ENCODE measurements at regions not wholly inside any gene's neighbourhood (a gene's known extent, or its start where the extent isn't known, plus 50 kb on each side); places are given as distances from the start of the nearest gene placed in this dataset.

DNA sequence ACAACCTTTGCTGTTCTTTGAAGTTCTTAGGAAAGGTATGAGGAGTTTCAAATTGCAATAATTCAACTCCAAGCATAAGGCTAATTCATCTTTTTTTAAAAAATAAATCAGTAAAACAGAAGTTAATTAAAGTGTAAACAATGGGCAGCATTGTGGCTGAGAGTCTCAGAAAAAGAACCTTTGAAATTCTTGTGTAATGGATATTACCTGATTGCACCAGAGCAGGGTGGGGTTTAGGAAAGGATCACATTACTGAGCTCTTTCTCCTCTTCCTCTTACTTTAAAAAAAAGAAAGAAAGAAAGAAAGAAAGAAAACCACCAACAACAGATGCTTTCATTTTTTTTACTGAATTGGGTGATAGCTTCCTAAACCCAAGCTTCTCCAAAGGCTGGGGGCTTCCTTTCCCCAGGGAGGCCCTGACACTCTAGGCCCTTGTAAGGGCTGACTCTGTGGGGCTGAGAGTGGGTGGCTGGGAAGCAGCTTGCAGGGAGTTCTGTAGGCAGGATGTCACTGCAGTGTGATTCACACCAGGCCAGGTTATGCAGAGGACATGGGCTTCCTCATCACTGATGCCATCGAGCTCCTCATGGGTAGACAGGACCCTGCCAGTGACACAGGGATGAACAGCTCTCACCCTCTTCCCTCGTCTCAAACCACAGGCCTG lies 564.5 kb downstream of the FGF9 start:
- no peak overlapping the region for H3K27ac ChIP-seq
- no peak for DNase-seq (ENCODE audit: low read depth in 1 of 2, low spot score in 2 of 2)

DNA sequence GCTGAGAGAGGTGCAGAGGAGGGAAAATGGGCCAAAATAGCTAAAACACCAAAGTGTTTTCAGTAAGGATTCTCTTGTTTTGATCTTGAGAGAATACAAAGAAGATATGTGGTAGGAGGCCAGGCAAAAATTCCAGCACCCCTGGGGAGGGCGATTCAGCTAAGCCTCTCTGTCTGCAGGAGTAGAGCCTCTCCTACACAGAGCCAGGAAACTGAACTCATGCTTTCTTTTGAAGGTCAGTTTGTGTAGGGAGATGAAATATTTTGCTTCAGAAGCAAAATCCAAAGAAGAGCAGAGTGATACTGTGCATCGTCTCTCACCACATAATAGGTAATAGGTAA lies 565.0 kb downstream of the FGF9 start:
- Histone ChIP-seq H3K4me1 (replicated peaks) (peaks cover 4% of the 10 kb centered on the region), H3K9me3 (replicated peaks) (no peaks in the 10 kb centered on the region), H3K4me3 (no peak overlapping the region), H3K27ac (no peak overlapping the region), H3K27me3 (replicated peaks) (no peaks in the 10 kb centered on the region), H3K36me3 (no peaks in the 10 kb centered on the region)
- no peak for DNase-seq (ENCODE audit: low read depth in 1 of 2, low spot score in 2 of 2)

More for the DNA sequence above, 564.5 kb downstream of the FGF9 start:
- Histone ChIP-seq H3K9me3 (replicated peaks) (no peaks in the 10 kb centered on the region), H3K36me3 (no peaks in the 10 kb centered on the region), H3K4me3 (no peak overlapping the region), H3K27me3 (replicated peaks) (no peaks in the 10 kb centered on the region), H3K4me1 (replicated peaks) (peaks cover 2% of the 10 kb centered on the region)

DNA sequence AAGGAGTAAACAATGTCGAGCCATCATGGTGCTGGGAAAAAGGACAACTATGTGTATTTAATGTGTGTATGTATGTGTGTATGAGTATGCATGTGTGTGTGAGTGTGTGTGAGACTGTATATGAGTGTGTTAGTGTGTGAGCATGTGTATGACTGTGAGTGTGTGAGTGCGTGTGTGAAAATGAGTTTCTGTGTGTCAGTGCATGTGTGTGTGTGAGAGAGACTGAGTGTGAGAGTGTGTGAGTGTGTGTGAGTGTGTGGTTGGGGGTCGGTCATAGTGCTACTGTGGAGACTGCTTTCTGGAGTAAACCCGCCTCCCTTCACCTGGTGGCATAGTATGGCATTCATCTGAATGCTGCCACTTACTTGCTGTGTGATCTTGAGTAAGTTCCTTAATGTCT lies 567.4 kb downstream of the FGF9 start:
- no peak for DNase-seq (ENCODE audit: low read depth in 1 of 2, low spot score in 2 of 2)
- Histone ChIP-seq H3K27me3 (replicated peaks) (no peaks in the 10 kb centered on the region), H3K27ac (no peak overlapping the region), H3K36me3 (no peaks in the 10 kb centered on the region), H3K4me3 (no peak overlapping the region), H3K4me1 (replicated peaks) (peaks cover 7% of the 10 kb centered on the region), H3K9me3 (replicated peaks) (no peaks in the 10 kb centered on the region)

DNA sequence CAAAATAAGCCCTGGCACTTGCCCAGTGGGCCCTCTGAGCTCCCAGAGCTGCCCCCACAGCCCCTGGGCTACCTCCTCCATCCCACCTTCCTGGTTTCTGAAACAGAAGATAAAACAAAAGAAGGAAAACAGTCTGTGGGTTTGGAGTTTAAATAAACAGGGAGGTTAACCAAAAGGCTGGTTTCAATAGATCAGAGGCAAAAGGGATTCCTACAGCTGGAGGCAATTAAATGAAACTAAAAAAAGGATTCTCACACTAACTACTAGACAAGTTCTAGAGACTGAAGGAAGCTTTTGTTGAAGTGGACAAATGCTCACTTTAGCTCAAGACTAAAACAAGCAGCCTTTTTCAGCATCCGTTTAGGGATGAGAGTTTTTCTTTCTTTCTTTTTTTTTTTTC lies 569.8 kb downstream of the FGF9 start:
- Histone ChIP-seq H3K4me1 (replicated peaks) (peaks cover 7% of the 10 kb centered on the region), H3K4me3 (no peak overlapping the region), H3K36me3 (no peaks in the 10 kb centered on the region), H3K9me3 (replicated peaks) (no peaks in the 10 kb centered on the region), H3K27ac (no peak overlapping the region), H3K27me3 (replicated peaks) (no peaks in the 10 kb centered on the region)
- peak in 1 of 2 experiments; percentile 44 for DNase-seq (ENCODE audit: low read depth in 1 of 2, low spot score in 2 of 2)

DNA sequence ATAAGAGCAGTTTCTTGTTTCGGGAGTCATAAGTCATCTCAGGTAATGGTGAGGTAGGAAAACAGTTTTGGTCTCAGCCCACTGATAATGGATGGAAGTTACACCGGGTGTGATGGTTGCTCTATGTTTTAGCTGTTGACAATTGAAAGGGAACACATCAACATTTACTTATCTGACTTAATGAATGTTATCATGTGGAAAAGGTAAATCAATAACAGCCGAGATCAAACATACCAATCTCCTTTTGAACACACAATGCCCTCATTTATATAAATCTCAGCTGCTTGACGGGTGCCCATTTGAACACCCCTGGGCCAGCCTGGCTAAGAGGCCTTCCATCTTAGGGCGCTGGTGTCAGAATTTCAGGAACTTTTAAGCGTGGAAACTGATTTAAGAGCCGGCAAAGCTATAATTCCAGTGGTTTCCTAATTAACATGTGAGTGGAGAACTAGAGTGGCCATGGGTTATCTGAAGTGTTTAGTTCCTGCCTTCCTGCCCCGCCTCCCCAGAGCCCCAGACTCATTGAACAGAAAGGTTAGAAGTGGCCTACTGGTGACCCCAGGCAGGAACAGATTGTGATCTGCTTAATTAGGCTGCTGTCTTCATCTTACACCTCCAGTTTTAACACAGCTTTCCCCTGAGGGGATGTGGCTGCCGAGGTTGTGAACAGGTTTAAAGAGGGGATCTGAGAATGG lies 572.7 kb downstream of the FGF9 start:
- Histone ChIP-seq H3K4me1 (replicated peaks) (peaks cover 7% of the 10 kb centered on the region), H3K27me3 (replicated peaks) (no peaks in the 10 kb centered on the region), H3K36me3 (no peaks in the 10 kb centered on the region), H3K27ac (no peak overlapping the region), H3K4me3 (no peak overlapping the region), H3K9me3 (replicated peaks) (no peaks in the 10 kb centered on the region)
- DNase-seq (ENCODE audit: low read depth in 1 of 2, low spot score in 2 of 2): no peak

- no peak overlapping the region for H3K4me3 ChIP-seq
- H3K36me3 ChIP-seq: no peaks in the 10 kb centered on the region
- DNase-seq (ENCODE audit: low read depth in 1 of 2, low spot score in 2 of 2): no peak
- H3K9me3 ChIP-seq (replicated peaks): no peaks in the 10 kb centered on the region
- H3K27ac ChIP-seq: no peak overlapping the region
- no peaks in the 10 kb centered on the region for H3K27me3 ChIP-seq (replicated peaks)
- no peaks in the 10 kb centered on the region for H3K4me1 ChIP-seq (replicated peaks)
Measured at GRCh38 chr13:22252281-22252830, 581.5 kb downstream of the FGF9 start.

DNA sequence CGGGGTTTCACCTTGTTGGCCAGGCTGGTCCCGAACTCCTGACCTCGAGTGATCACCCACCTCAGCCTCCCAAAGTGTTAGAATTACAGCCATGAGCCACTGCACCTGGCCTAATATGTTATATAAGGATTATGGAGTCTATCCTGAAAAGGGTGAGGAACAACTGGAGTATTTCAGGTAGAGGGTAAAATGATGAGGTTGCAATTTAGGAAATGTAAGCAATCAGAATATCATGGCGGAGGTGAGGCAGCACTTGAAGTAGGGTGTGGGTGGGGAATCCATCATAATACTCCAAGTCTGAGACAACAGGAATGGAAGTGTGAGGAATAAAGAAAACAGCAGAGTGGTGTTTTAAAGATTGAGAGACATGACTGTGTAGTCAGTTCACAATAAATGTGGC lies 582.2 kb downstream of the FGF9 start:
- H3K4me1 ChIP-seq (replicated peaks): no peaks in the 10 kb centered on the region
- H3K9me3 ChIP-seq (replicated peaks): no peaks in the 10 kb centered on the region
- H3K27me3 ChIP-seq (replicated peaks): no peaks in the 10 kb centered on the region
- DNase-seq (ENCODE audit: low read depth in 1 of 2, low spot score in 2 of 2): no peak
- no peak overlapping the region for H3K4me3 ChIP-seq
- no peaks in the 10 kb centered on the region for H3K36me3 ChIP-seq
- H3K27ac ChIP-seq: no peak overlapping the region

DNA sequence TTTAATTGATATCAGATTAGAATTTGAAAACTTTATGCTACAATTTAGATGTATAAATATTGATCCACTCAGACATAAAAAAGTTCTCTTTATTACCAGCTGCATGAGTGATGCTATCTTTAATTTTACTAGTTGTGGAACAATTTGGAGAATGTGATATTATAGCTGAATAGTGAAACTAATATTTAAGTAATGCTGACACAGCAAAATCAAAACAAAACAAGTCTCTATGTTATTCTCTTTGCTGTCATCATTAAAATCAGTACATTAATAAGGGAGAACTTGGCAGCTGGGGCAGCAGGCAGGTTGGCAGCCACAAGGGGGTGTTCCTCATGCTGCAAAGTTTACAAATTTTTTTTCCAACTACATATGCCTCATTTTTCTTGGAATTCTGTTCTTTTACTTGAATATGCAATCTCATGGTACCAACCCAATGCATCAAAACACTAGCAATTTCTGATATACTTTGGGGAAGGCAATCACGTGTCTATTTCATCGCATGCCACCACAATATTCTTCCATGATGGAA lies 585.3 kb downstream of the FGF9 start:
- Histone ChIP-seq H3K27me3 (replicated peaks) (no peaks in the 10 kb centered on the region), H3K4me1 (replicated peaks) (no peaks in the 10 kb centered on the region), H3K27ac (no peak overlapping the region), H3K4me3 (no peak overlapping the region), H3K9me3 (replicated peaks) (no peaks in the 10 kb centered on the region), H3K36me3 (no peaks in the 10 kb centered on the region)
- DNase-seq (ENCODE audit: low read depth in 1 of 2, low spot score in 2 of 2): no peak

GRCh38 chr13:22262001-22262885 lies 591.4 kb downstream of the FGF9 start:
- H3K27ac ChIP-seq: no peak overlapping the region
- no peak overlapping the region for H3K4me3 ChIP-seq
- H3K9me3 ChIP-seq (replicated peaks): no peaks in the 10 kb centered on the region
- no peaks in the 10 kb centered on the region for H3K27me3 ChIP-seq (replicated peaks)
- H3K4me1 ChIP-seq (replicated peaks): no peaks in the 10 kb centered on the region
- no peaks in the 10 kb centered on the region for H3K36me3 ChIP-seq
- no peak for DNase-seq (ENCODE audit: low read depth in 1 of 2, low spot score in 2 of 2)

GRCh38 chr13:22263185-22263584 lies 592.3 kb downstream of the FGF9 start:
- Histone ChIP-seq H3K4me3 (no peak overlapping the region), H3K27ac (no peak overlapping the region), H3K36me3 (no peaks in the 10 kb centered on the region), H3K4me1 (replicated peaks) (no peaks in the 10 kb centered on the region), H3K27me3 (replicated peaks) (no peaks in the 10 kb centered on the region), H3K9me3 (replicated peaks) (no peaks in the 10 kb centered on the region)
- DNase-seq (ENCODE audit: low read depth in 1 of 2, low spot score in 2 of 2): no peak

- Histone ChIP-seq H3K36me3 (no peaks in the 10 kb centered on the region), H3K27ac (no peak overlapping the region), H3K9me3 (replicated peaks) (no peaks in the 10 kb centered on the region), H3K27me3 (replicated peaks) (no peaks in the 10 kb centered on the region), H3K4me1 (replicated peaks) (no peaks in the 10 kb centered on the region), H3K4me3 (no peak overlapping the region)
- no peak for DNase-seq (ENCODE audit: low read depth in 1 of 2, low spot score in 2 of 2)
Measured at GRCh38 chr13:22265563-22265962, 594.7 kb downstream of the FGF9 start.

GRCh38 chr13:22270881-22271280 lies 600.0 kb downstream of the FGF9 start:
- no peaks in the 10 kb centered on the region for H3K27me3 ChIP-seq (replicated peaks)
- DNase-seq (ENCODE audit: low read depth in 1 of 2, low spot score in 2 of 2): no peak
- no peaks in the 10 kb centered on the region for H3K4me1 ChIP-seq (replicated peaks)
- no peak overlapping the region for H3K27ac ChIP-seq
- H3K4me3 ChIP-seq: no peak overlapping the region
- H3K9me3 ChIP-seq (replicated peaks): no peaks in the 10 kb centered on the region
- no peaks in the 10 kb centered on the region for H3K36me3 ChIP-seq

DNA sequence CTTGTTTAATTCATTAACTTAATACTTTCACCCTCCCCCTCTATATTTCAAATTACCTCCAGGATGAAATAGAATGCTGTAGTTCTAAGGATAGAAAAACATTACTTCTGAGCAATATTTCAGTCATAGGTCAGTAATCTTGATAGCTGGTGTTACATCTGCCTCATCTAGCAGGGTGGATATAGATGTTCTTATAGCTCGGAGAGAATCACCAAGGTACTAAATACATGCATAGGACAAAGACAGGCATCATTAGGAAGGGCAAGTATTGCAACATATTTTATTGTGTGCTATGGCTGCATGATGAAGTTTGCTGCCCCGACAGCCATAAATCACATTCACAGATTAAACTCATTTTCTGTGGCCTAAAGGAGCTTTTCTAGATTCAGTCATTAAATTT lies 601.0 kb downstream of the FGF9 start:
- Histone ChIP-seq H3K4me1 (replicated peaks) (no peaks in the 10 kb centered on the region), H3K27ac (no peak overlapping the region), H3K4me3 (no peak overlapping the region), H3K36me3 (no peaks in the 10 kb centered on the region), H3K27me3 (replicated peaks) (no peaks in the 10 kb centered on the region), H3K9me3 (replicated peaks) (no peaks in the 10 kb centered on the region)
- DNase-seq (ENCODE audit: low read depth in 1 of 2, low spot score in 2 of 2): no peak

- no peak overlapping the region for H3K27ac ChIP-seq
- no peaks in the 10 kb centered on the region for H3K4me1 ChIP-seq (replicated peaks)
- no peak overlapping the region for H3K4me3 ChIP-seq
- no peaks in the 10 kb centered on the region for H3K36me3 ChIP-seq
- DNase-seq (ENCODE audit: low read depth in 1 of 2, low spot score in 2 of 2): no peak
- H3K9me3 ChIP-seq (replicated peaks): no peaks in the 10 kb centered on the region
- H3K27me3 ChIP-seq (replicated peaks): no peaks in the 10 kb centered on the region
Measured at GRCh38 chr13:22275393-22275792, 604.5 kb downstream of the FGF9 start.
